OCI-LY1 (cell line): ENCODE measurements at regions not wholly inside any gene's neighbourhood (a gene's known extent, or its start where the extent isn't known, plus 50 kb on each side); places are given as distances from the start of the nearest gene placed in this dataset.

Experiments used
- H2AFZ ChIP-seq: fragments of 200-600 bp; sonication (generic), shearing (Covaris generic); 2 replicates; pipeline ENCODE4 v1.6.0; 2014; ENCODE audit warnings: antibody characterized with exemption, mild to moderate bottlenecking, low read length
- H3F3A ChIP-seq: fragments of 200-600 bp; sonication (generic), shearing (Covaris generic); 2 replicates; pipeline ENCODE4 v1.6.0; 2014; ENCODE audit warnings: mild to moderate bottlenecking, antibody characterized with exemption, low read length, moderate library complexity; ENCODE audit not compliant: insufficient read depth
- H3K27ac ChIP-seq: fragments of 200-600 bp; sonication (generic); 2 replicates; pipeline ENCODE4 v1.5.1; 2014; ENCODE audit warnings: low read length, mixed run types, mild to moderate bottlenecking, low read depth; ENCODE audit not compliant: poor library complexity, severe bottlenecking
- H3K27me3 ChIP-seq: fragments of 200-600 bp; sonication (generic); 2 replicates; pipeline ENCODE4 v1.6.0; 2014; ENCODE audit warnings: antibody characterized with exemption, mild to moderate bottlenecking, low read length, moderate library complexity; ENCODE audit not compliant: insufficient read depth
- H3K36me3 ChIP-seq: fragments of 200-600 bp; sonication (generic); 2 replicates; pipeline ENCODE4 v1.6.1; 2014; ENCODE audit warnings: mild to moderate bottlenecking, antibody characterized with exemption, low read length, moderate library complexity, mixed read lengths; ENCODE audit not compliant: insufficient read depth
- H3K4me1 ChIP-seq: fragments of 200-600 bp; sonication (generic); 2 replicates; pipeline ENCODE4 v1.5.1; 2014; ENCODE audit warnings: mild to moderate bottlenecking, low read length, moderate library complexity; ENCODE audit not compliant: insufficient read depth, severe bottlenecking
- H3K4me2 ChIP-seq: fragments of 200-600 bp; sonication (generic), shearing (Covaris generic); 2 replicates; pipeline ENCODE4 v1.6.1; 2014; ENCODE audit warnings: low read length
- H3K4me3 ChIP-seq: fragments of 200-600 bp; sonication (generic); 2 replicates; pipeline ENCODE4 v1.5.1; 2014; ENCODE audit warnings: low read length, low read depth, mild to moderate bottlenecking, mixed read lengths; ENCODE audit not compliant: poor library complexity, severe bottlenecking
- H3K79me2 ChIP-seq: fragments of 200-600 bp; shearing (Covaris generic); 2 replicates; pipeline ENCODE4 v1.6.1; 2016; ENCODE audit warnings: mixed run types, low read length, mixed read lengths; ENCODE audit not compliant: insufficient read depth
- H3K9ac ChIP-seq: fragments of 200-600 bp; sonication (generic), shearing (Covaris generic); 2 replicates; pipeline ENCODE4 v1.6.1; 2014; ENCODE audit warnings: mild to moderate bottlenecking, low read length, mixed read lengths
- H3K9me2 ChIP-seq: fragments of 200-600 bp; sonication (generic), shearing (Covaris generic); 2 replicates; pipeline ENCODE4 v1.6.1; 2014; ENCODE audit warnings: low read depth, mild to moderate bottlenecking, low read length, mixed read lengths
- H3K9me3 ChIP-seq: fragments of 200-600 bp; shearing (Covaris generic); 2 replicates; pipeline ENCODE4 v1.6.1; 2014; ENCODE audit warnings: low read length, mixed read lengths
- H4K20me1 ChIP-seq: fragments of 200-600 bp; sonication (generic), shearing (Covaris generic); 2 replicates; pipeline ENCODE4 v1.6.0; 2016; ENCODE audit warnings: mild to moderate bottlenecking, low read length; ENCODE audit not compliant: insufficient read depth
- EZH2 ChIP-seq: fragments of 200-600 bp; sonication (generic), shearing (Covaris generic); IDR thresholded peaks from 2 replicates; pipeline ENCODE4 v1.8.0; 2017; ENCODE audit warnings: borderline replicate concordance, mixed run types, mild to moderate bottlenecking, antibody characterized with exemption, low read length, moderate library complexity, mixed read lengths
- TF ChIP-seq, protein P1 (sequence below): fragments of 200-600 bp; sonication (generic), shearing (Covaris generic); IDR thresholded peaks from 2 replicates; pipeline ENCODE4 v1.5.1; 2017; ENCODE audit warnings: mild to moderate bottlenecking, antibody characterized with exemption, low read length, moderate library complexity, mixed read lengths

DNA sequence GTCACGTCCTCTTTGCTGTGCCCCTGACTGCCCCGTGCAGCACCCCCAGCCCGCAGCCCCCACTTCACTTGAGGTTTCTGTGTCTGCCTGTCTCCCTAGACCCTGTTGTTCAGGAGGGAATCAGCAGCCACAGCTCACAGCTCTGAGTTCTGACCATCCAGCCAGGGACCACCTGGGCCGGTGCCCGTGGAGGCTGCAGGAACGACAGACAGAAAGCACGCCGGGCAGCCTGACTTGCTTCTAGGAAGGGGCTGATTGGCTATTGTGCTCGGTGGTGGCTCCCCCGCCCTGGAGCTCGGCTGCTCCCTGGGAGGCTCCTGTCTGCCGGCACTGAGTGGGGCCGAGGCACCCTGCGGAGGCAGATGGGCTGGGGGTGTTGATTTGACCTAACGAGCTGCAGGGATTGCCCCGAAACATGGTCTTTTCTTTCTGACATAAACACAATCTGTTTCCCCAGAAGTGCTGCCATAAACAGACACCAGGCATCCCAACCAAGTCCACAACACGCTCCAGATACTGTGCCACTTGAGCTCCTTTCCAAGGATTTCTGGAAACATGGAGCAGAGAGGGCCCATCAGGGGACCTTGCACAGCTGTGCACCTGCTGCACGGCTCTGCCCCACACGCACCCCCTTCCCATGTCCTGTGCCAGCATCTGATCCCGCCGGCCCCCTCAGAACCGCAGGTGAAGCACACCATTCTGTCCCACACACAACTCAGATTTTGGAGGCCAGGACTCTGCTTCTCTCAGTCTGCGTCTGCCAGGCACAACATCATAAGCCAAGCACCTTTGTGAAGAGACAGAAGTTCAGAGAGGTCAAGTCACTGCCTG is 855.9 kb downstream of the TBC1D22A start:
- H3K4me2 ChIP-seq: no peak overlapping the region
- H3K79me2 ChIP-seq: no peaks in the 10 kb centered on the region
- H3K4me3 ChIP-seq: no peak overlapping the region
- H3F3A ChIP-seq: no peaks in the 10 kb centered on the region
- no peaks in the 10 kb centered on the region for H3K4me1 ChIP-seq
- H3K27me3 ChIP-seq: peaks cover 7% of the 10 kb centered on the region; the same call in 1 of the 2 replicates
- no peaks in the 10 kb centered on the region for H3K9me3 ChIP-seq
- H3K27ac ChIP-seq: no peak overlapping the region
- no peak overlapping the region for H2AFZ ChIP-seq
- H3K9ac ChIP-seq: no peak overlapping the region
- H3K9me2 ChIP-seq: no peaks in the 10 kb centered on the region
- H4K20me1 ChIP-seq: no peaks in the 10 kb centered on the region
- H3K36me3 ChIP-seq: no peaks in the 10 kb centered on the region
- TF ChIP-seq EZH2: no peak
- TF ChIP-seq, protein P1, sequence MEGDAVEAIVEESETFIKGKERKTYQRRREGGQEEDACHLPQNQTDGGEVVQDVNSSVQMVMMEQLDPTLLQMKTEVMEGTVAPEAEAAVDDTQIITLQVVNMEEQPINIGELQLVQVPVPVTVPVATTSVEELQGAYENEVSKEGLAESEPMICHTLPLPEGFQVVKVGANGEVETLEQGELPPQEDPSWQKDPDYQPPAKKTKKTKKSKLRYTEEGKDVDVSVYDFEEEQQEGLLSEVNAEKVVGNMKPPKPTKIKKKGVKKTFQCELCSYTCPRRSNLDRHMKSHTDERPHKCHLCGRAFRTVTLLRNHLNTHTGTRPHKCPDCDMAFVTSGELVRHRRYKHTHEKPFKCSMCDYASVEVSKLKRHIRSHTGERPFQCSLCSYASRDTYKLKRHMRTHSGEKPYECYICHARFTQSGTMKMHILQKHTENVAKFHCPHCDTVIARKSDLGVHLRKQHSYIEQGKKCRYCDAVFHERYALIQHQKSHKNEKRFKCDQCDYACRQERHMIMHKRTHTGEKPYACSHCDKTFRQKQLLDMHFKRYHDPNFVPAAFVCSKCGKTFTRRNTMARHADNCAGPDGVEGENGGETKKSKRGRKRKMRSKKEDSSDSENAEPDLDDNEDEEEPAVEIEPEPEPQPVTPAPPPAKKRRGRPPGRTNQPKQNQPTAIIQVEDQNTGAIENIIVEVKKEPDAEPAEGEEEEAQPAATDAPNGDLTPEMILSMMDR: no peak

DNA sequence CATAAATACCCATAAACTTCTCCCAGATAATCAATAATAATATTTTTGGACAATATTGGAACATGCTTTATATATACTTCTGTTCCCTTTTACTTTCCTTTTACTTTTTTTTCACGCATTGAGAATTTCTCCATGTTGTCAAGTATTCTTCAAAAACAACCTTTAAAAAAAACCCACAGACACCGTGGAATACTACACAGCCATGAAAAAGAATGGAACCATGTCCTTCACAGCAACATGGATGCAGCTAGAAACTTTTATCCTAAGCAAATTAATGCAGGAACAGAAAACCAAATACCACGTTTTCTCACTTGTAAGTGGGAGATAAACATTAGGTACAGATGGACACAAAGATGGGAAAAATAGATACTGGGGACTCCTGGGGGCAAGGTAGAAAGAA is 854.7 kb downstream of the TBC1D22A start:
- H3K27ac ChIP-seq: no peak overlapping the region
- no peaks in the 10 kb centered on the region for H3K9me2 ChIP-seq
- no peaks in the 10 kb centered on the region for H3K4me1 ChIP-seq
- no peak overlapping the region for H3K4me2 ChIP-seq
- H3K36me3 ChIP-seq: no peaks in the 10 kb centered on the region
- H3K9me3 ChIP-seq: no peaks in the 10 kb centered on the region
- TF ChIP-seq, protein P1: no peak
- no peak for TF ChIP-seq EZH2
- no peak overlapping the region for H3K9ac ChIP-seq
- no peak overlapping the region for H3K4me3 ChIP-seq
- peaks cover 4% of the 10 kb centered on the region; the same call in 1 of the 2 replicates for H3K27me3 ChIP-seq
- no peaks in the 10 kb centered on the region for H3F3A ChIP-seq
- H2AFZ ChIP-seq: no peak overlapping the region
- no peaks in the 10 kb centered on the region for H4K20me1 ChIP-seq
- no peaks in the 10 kb centered on the region for H3K79me2 ChIP-seq

DNA sequence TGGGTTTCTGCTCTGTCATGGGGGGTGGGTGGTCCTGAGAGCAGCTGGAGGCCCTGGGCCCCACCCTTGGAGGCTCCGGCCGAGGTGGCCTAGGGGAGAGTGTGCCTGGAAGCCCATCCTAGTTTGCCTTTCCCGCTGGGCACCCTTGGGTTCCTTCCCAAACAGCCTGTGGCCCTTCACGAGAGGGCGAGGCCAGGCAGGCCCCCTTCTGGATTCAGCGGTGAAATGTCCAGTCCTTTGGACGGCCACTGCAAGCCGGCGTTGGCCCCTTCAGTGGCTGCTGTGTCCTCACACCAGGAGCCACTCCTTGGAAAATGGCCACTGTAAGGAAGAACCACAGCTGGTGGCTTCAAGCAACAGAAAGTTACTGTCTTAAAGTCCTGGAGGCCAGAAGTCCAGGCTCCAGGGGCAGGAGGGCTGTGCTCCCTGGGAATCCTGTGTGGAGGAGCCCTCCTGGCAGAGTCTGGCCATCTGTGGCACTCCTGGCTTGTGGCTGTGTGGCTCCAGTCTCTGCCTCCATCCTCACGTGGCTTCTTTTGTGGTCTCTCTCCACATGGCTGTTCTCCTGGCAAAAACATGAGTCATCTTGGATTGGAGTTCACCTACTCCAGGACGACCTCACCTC is 854.1 kb downstream of the TBC1D22A start:
- Histone ChIP-seq H3K79me2 (no peaks in the 10 kb centered on the region), H3K9ac (no peak overlapping the region), H3K9me2 (no peaks in the 10 kb centered on the region), H3K36me3 (no peaks in the 10 kb centered on the region), H3K27me3 (peaks cover 3% of the 10 kb centered on the region; the same call in 1 of the 2 replicates), H3K9me3 (no peaks in the 10 kb centered on the region), H3F3A (no peaks in the 10 kb centered on the region), H2AFZ (no peak overlapping the region), H4K20me1 (no peaks in the 10 kb centered on the region), H3K27ac (no peak overlapping the region), H3K4me3 (no peak overlapping the region), H3K4me2 (no peak overlapping the region), H3K4me1 (no peaks in the 10 kb centered on the region)
- TF ChIP-seq, protein P1: no peak
- TF ChIP-seq EZH2: no peak
